GM19395 (cell line): ENCODE measurements at regions not wholly inside any gene's neighbourhood (a gene's known extent, or its start where the extent isn't known, plus 50 kb on each side); places are given as distances from the start of the nearest gene placed in this dataset.

ENCODE experiments used
- ATAC-seq: cut with Tn5 transposase; IDR thresholded peaks from one replicate; pipeline ENCODE4 v1.9.1; 2021; ENCODE audit warnings: mild to moderate bottlenecking, moderate library complexity; ENCODE audit not compliant: unreplicated experiment

GRCh38 chr11:71311928-71312510 lies 59.6 kb upstream of the SHANK2 start:
- no peak for ATAC-seq

- ATAC-seq = no peak
Observed at GRCh38 chr11:71311176-71311925, 59.0 kb upstream of the SHANK2 start.

- no peak for ATAC-seq
Observed at GRCh38 chr11:71310184-71310583, 57.8 kb upstream of the SHANK2 start.

- no peak for ATAC-seq
Observed at GRCh38 chr11:71309611-71310010, 57.2 kb upstream of the SHANK2 start.

GRCh38 chr11:71309181-71309580 lies 56.8 kb upstream of the SHANK2 start:
- ATAC-seq = no peak

GRCh38 chr11:71307811-71308645 lies 55.7 kb upstream of the SHANK2 start:
- no peak for ATAC-seq

GRCh38 chr11:71305451-71306125 lies 53.2 kb upstream of the SHANK2 start:
- no peak for ATAC-seq

GRCh38 chr11:71305041-71305440 lies 52.7 kb upstream of the SHANK2 start:
- ATAC-seq = no peak

GRCh38 chr11:71304491-71304890 lies 52.1 kb upstream of the SHANK2 start:
- ATAC-seq = no peak

GRCh38 chr11:71304045-71304444 lies 51.7 kb upstream of the SHANK2 start:
- no peak for ATAC-seq

- no peak for ATAC-seq
Observed at GRCh38 chr11:71302911-71303310, 50.5 kb upstream of the SHANK2 start.

GRCh38 chr11:71302534-71302909 lies 50.1 kb upstream of the SHANK2 start:
- ATAC-seq = no peak
